NCI-H187 (cell line): ENCODE measurements at regions not wholly inside any gene's neighbourhood (a gene's known extent, or its start where the extent isn't known, plus 50 kb on each side); places are given as distances from the start of the nearest gene placed in this dataset.

Source experiments
- DNase-seq, 2 experiments: peaks; one replicate each; lab custom pipeline; 2025; lab: John Stamatoyannopoulos, UW

- no peak for DNase-seq
Observed at GRCh38 chr9:81489046-81489445, 200.3 kb downstream of the TLE1 start.

DNA sequence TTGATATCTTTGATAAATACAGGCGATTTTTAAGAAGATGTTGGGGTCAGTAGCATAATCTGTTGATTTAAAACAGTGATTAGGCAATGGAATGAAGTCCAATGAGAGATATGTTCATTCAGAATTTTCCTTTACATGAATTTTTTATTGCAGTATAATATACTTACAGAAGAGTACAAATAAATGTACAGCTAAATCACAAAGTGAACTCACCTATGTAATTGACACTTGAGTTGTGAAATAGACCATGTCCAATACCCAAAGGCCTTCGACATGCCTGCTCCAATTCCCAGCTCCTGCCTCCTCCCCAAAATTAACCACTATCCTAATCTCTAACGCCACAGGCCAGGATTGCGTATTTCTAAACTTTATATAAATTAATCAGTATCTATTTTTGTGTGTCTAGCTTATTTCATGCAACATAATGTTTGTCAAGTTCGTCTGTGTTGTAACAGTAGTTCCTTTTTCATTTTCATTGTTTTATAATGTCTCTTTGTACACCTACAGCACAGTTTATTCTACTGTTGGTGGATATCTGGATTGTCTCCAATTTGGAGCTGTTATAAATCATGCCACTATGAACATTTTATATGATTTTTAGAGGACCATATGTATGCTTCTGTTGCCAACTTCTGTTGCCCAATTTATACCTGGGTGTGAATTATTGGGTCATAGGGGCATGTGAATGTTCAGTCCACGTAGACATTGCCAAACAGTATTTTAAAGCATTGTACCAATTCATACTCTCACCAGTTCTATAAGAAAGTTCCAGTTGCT is 208.3 kb downstream of the TLE1 start:
- no peak for DNase-seq

DNA sequence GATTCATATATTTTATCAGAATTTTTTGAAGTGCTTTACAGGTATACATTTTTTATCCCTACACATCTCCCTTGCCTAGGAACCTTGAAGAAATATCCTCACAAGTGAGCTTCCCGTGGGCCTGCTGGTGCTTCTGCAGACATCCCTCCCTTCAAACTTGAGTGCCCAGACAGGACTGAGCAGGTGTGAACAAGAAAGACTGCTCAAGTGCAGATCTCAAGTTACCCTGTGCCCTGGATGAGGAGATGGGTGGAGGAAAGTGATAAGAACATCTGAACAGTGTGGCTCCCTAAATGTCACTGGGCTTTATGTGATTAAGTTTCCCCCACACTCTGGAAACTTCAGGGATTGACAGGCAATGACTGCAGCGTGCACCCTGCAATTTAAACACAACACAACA is 209.8 kb downstream of the TLE1 start:
- no peak for DNase-seq

GRCh38 chr9:81477669-81478068 is 211.7 kb downstream of the TLE1 start:
- no peak for DNase-seq

GRCh38 chr9:81476813-81477490 is 212.4 kb downstream of the TLE1 start:
- no peak for DNase-seq

- no peak for DNase-seq
Observed at GRCh38 chr9:81474792-81475191, 214.6 kb downstream of the TLE1 start.

- DNase-seq: no peak
Observed at GRCh38 chr9:81474125-81474524, 215.2 kb downstream of the TLE1 start.

GRCh38 chr9:81473708-81474107 is 215.6 kb downstream of the TLE1 start:
- no peak for DNase-seq

- DNase-seq: no peak
Observed at GRCh38 chr9:81473206-81473605, 216.1 kb downstream of the TLE1 start.

- DNase-seq: no peak
Observed at GRCh38 chr9:81472701-81473100, 216.6 kb downstream of the TLE1 start.

GRCh38 chr9:81470864-81471263 is 218.5 kb downstream of the TLE1 start:
- DNase-seq: no peak

DNA sequence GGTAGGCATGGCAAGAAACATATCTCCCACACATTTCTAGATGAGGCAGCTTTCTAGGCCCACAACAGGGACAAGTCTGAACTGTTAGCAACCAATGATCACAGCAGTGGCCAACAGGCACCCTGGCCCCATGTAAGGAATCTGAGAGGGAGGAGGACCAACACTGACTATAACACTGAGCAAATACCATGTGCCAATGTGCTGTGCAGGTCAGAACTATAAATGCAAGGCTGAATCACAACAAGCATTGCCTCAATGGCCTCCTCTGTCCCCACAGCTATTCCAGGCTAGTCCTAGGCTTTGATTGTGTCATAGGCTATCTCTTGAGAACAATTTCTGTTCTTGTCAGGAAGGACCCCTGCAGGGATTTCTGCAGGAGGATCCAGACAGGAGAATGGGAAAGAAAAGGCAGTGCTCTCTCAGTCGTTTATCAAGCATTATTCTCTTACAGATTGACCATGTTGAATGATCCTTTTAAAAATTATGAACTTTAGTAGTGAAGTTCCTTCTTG is 221.2 kb downstream of the TLE1 start:
- DNase-seq: no peak

GRCh38 chr9:81466981-81467380 is 222.4 kb downstream of the TLE1 start:
- no peak for DNase-seq

- no peak for DNase-seq
Observed at GRCh38 chr9:81465468-81466011, 223.8 kb downstream of the TLE1 start.

GRCh38 chr9:81462801-81463200 is 226.5 kb downstream of the TLE1 start:
- no peak for DNase-seq

- no peak for DNase-seq
Observed at GRCh38 chr9:81461196-81461595, 228.2 kb downstream of the TLE1 start.

- DNase-seq: no peak
Observed at GRCh38 chr9:81460693-81461092, 228.7 kb downstream of the TLE1 start.

- DNase-seq: no peak
Observed at GRCh38 chr9:81459591-81459990, 229.8 kb downstream of the TLE1 start.

- DNase-seq: no peak
Observed at GRCh38 chr9:81456431-81457006, 232.8 kb downstream of the TLE1 start.

GRCh38 chr9:81455462-81456219 is 233.7 kb downstream of the TLE1 start:
- DNase-seq: no peak

- DNase-seq: no peak
Observed at GRCh38 chr9:81445331-81445921, 243.9 kb downstream of the TLE1 start.

DNA sequence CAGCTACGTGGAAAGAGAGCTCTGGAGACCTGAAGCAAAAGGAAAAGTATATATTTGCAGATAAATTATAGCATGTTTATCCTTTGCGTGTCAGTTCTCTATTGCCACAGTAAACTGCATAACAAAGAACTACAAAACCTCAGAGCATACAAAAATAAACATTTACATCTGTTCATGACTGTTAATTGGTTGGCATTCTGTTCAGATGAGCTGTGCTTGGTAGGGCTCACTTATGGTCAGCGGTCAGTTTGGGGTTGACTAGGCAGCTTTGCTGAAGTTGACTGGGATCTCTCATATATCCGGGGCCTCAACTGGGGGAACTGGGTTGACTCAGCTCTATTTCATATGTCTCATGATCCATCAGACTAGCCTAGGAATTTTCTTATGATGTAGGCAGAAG is 257.7 kb downstream of the TLE1 start:
- no peak for DNase-seq
